SH-SY5Y (cell line): ENCODE measurements at regions not wholly inside any gene's neighbourhood (a gene's known extent, or its start where the extent isn't known, plus 50 kb on each side); places are given as distances from the start of the nearest gene placed in this dataset.

Source experiments
- GATA2 ChIP-seq: IDR thresholded peaks from 2 replicates; pipeline ENCODE4 v1.6.1; 2011; ENCODE audit warnings: mild to moderate bottlenecking, low read depth, low read length
- GATA3 ChIP-seq: IDR thresholded peaks from 2 replicates; pipeline ENCODE4 v1.6.1; 2011; ENCODE audit warnings: low read depth, mild to moderate bottlenecking, low read length, moderate library complexity

DNA sequence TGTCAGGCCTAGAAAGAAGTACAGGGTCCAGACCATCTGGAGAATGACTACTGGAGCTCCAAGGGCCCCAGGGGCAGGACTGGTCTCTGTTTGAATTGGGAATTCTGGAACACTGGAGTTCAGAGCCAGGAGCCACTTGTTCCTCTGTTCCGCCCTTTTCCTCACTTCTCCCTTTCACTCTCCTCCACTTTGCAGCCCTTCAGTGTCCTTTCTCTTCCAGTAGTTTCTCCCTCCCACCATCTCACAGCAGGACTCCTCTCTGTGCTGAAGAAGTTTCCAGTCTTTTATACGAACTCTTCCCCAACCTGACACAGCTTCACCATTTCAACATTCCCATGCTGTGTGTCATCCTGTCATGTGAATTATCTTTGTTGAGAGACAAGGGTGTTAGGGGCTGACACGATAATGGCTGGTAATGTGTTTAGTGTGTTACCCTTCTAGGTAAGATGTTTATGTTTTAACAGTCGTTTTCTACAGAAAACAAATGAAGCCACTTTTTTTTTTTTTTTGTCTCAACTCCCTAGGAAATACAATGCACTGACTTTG lies 180.3 kb upstream of the MYOCD start:
- TF ChIP-seq GATA3 (no peak), GATA2 (no peak)
